HEK293 (cell line): ENCODE measurements at regions not wholly inside any gene's neighbourhood (a gene's known extent, or its start where the extent isn't known, plus 50 kb on each side); places are given as distances from the start of the nearest gene placed in this dataset.

Experiments used
- EGR2 ChIP-seq: fragments of 450-650 bp; formaldehyde crosslinking; IDR thresholded peaks from 2 replicates; pipeline ENCODE4 v1.5.1; 2016; ENCODE audit warnings: low read depth, missing biosample characterization, missing genetic modification characterization
- HOXC10 ChIP-seq: sonication (generic); formaldehyde crosslinking; IDR thresholded peaks from 2 replicates; pipeline ENCODE4 v1.8.1; 2023; ENCODE audit warnings: mild to moderate bottlenecking, missing genetic modification reagents
- HOXD13 ChIP-seq: sonication (generic); formaldehyde crosslinking; IDR thresholded peaks from 2 replicates; pipeline ENCODE4 v1.8.0; 2022; ENCODE audit warnings: missing genetic modification reagents, borderline replicate concordance
- OVOL3 ChIP-seq: fragments of 450-650 bp; formaldehyde crosslinking; IDR thresholded peaks from 2 replicates; pipeline ENCODE4 v1.5.1; 2016; ENCODE audit warnings: missing biosample characterization, missing genetic modification characterization
- RBAK ChIP-seq: fragments of 450-650 bp; formaldehyde crosslinking; IDR thresholded peaks from 2 replicates; pipeline ENCODE4 v1.5.1; 2016; ENCODE audit warnings: missing biosample characterization, missing genetic modification characterization
- SCRT1 ChIP-seq: fragments of 450-650 bp; formaldehyde crosslinking; IDR thresholded peaks from 2 replicates; pipeline ENCODE4 v1.5.1; 2016; ENCODE audit warnings: missing biosample characterization, missing genetic modification characterization, borderline replicate concordance
- SP3 ChIP-seq: fragments of 450-650 bp; formaldehyde crosslinking; IDR thresholded peaks from 2 replicates; pipeline ENCODE4 v1.5.1; 2016; ENCODE audit warnings: missing biosample characterization, missing genetic modification characterization
- ZBTB48 ChIP-seq: fragments of 450-650 bp; formaldehyde crosslinking; IDR thresholded peaks from 2 replicates; pipeline ENCODE4 v1.5.1; 2016; ENCODE audit warnings: missing biosample characterization, missing genetic modification characterization
- ZFHX2 ChIP-seq: fragments of 450-650 bp; formaldehyde crosslinking; conservative IDR thresholded peaks from 2 replicates; pipeline ENCODE4 v1.5.1; 2016; ENCODE audit warnings: missing biosample characterization, missing genetic modification characterization
- ZNF146 ChIP-seq: fragments of 450-650 bp; formaldehyde crosslinking; IDR thresholded peaks from 2 replicates; pipeline ENCODE4 v1.5.1; 2016; ENCODE audit warnings: missing biosample characterization, missing genetic modification characterization
- ZNF366 ChIP-seq: fragments of 450-650 bp; formaldehyde crosslinking; conservative IDR thresholded peaks from 2 replicates; pipeline ENCODE4 v1.5.1; 2016; ENCODE audit warnings: missing biosample characterization, missing genetic modification characterization
- ZNF514 ChIP-seq: fragments of 450-650 bp; formaldehyde crosslinking; IDR thresholded peaks from 2 replicates; pipeline ENCODE4 v1.5.1; 2016; ENCODE audit warnings: missing biosample characterization, missing genetic modification characterization
- ZNF521 ChIP-seq: fragments of 450-650 bp; formaldehyde crosslinking; IDR thresholded peaks from 2 replicates; pipeline ENCODE4 v1.5.1; 2017; ENCODE audit warnings: missing biosample characterization, mild to moderate bottlenecking, missing genetic modification characterization
- ZNF658 ChIP-seq: fragments of 450-650 bp; formaldehyde crosslinking; IDR thresholded peaks from 2 replicates; pipeline ENCODE4; 2016; ENCODE audit warnings: missing biosample characterization, missing genetic modification characterization
- ZNF664 ChIP-seq: fragments of 450-650 bp; formaldehyde crosslinking; IDR thresholded peaks from 2 replicates; pipeline ENCODE4 v1.5.1; 2016; ENCODE audit warnings: missing biosample characterization, missing genetic modification characterization
- ZNF701 ChIP-seq: fragments of 450-650 bp; formaldehyde crosslinking; IDR thresholded peaks from 2 replicates; pipeline ENCODE4 v1.5.1; 2016; ENCODE audit warnings: missing biosample characterization, missing genetic modification characterization
- ZNF791 ChIP-seq: fragments of 450-650 bp; formaldehyde crosslinking; IDR thresholded peaks from 2 replicates; pipeline ENCODE4 v1.5.1; 2016; ENCODE audit warnings: missing biosample characterization, missing genetic modification characterization
- ZNF837 ChIP-seq: fragments of 450-650 bp; formaldehyde crosslinking; IDR thresholded peaks from 2 replicates; pipeline ENCODE4 v1.5.1; 2016; ENCODE audit warnings: missing biosample characterization, missing genetic modification characterization
- ZNF843 ChIP-seq: fragments of 450-650 bp; formaldehyde crosslinking; IDR thresholded peaks from 2 replicates; pipeline ENCODE4 v1.5.1; 2016; ENCODE audit warnings: missing biosample characterization, missing genetic modification characterization
- TF ChIP-seq, protein P1 (sequence below): fragments of 450-650 bp; formaldehyde crosslinking; IDR thresholded peaks from 2 replicates; pipeline ENCODE4 v1.5.1; 2016; ENCODE audit warnings: missing biosample characterization, missing genetic modification characterization, borderline replicate concordance
- TF ChIP-seq, protein P2 (sequence below): fragments of 450-650 bp; formaldehyde crosslinking; IDR thresholded peaks from 2 replicates; pipeline ENCODE4 v1.5.1; 2016; ENCODE audit warnings: missing biosample characterization, missing genetic modification characterization
- TF ChIP-seq, protein P3 (sequence below): fragments of 450-650 bp; formaldehyde crosslinking; IDR thresholded peaks from 2 replicates; pipeline ENCODE4 v1.5.1; 2016; ENCODE audit warnings: missing biosample characterization, missing genetic modification characterization
- TF ChIP-seq, protein P4 (sequence below): fragments of 450-650 bp; formaldehyde crosslinking; IDR thresholded peaks from 2 replicates; pipeline ENCODE4 v1.5.1; 2016; ENCODE audit warnings: missing biosample characterization, missing genetic modification characterization
- TF ChIP-seq, protein P5 (sequence below): fragments of 450-650 bp; formaldehyde crosslinking; IDR thresholded peaks from 2 replicates; pipeline ENCODE4 v1.5.1; 2016; ENCODE audit warnings: missing biosample characterization, missing genetic modification characterization
- TF ChIP-seq, protein P6 (sequence below): fragments of 450-650 bp; formaldehyde crosslinking; IDR thresholded peaks from 2 replicates; pipeline ENCODE4 v1.5.1; 2016; ENCODE audit warnings: missing biosample characterization, missing genetic modification characterization

DNA sequence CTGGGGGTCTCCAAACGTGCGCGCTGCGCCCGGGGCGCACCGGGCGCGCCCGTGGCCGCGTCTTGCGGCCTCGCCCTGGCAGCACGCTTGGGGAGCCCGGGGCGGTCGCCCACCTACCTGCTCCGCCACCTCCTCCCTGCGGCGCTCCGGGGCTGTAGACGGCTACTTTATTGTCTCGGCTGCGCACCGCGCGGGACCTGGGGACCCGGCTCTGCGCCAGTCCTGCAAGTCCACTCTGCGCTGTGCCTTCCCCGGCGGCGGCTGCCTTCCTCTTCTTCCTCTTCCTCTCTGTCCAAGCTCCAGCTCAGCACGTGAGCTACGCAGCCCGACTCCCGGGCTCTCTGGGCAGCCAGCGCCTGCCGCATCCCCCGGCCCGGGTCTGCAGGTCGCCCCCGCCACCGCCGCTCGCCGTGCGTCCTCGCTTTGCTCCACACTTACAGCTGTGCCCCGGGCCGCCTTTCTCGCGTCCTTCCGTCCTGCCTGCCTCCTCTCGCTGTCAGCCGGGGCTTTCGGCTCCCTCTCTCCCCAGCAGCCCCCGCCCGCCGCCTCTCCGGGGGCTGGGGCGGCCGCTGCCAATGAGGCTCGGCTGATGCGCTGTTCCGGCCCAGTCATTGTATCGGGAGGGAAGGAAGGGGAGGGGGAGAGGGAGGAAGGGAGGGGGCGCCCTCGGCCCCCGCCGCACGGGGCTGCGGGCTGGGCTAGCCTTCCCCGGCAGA, 156.4 kb upstream of the FRMD4B start (continued):
- TF ChIP-seq, protein P1, sequence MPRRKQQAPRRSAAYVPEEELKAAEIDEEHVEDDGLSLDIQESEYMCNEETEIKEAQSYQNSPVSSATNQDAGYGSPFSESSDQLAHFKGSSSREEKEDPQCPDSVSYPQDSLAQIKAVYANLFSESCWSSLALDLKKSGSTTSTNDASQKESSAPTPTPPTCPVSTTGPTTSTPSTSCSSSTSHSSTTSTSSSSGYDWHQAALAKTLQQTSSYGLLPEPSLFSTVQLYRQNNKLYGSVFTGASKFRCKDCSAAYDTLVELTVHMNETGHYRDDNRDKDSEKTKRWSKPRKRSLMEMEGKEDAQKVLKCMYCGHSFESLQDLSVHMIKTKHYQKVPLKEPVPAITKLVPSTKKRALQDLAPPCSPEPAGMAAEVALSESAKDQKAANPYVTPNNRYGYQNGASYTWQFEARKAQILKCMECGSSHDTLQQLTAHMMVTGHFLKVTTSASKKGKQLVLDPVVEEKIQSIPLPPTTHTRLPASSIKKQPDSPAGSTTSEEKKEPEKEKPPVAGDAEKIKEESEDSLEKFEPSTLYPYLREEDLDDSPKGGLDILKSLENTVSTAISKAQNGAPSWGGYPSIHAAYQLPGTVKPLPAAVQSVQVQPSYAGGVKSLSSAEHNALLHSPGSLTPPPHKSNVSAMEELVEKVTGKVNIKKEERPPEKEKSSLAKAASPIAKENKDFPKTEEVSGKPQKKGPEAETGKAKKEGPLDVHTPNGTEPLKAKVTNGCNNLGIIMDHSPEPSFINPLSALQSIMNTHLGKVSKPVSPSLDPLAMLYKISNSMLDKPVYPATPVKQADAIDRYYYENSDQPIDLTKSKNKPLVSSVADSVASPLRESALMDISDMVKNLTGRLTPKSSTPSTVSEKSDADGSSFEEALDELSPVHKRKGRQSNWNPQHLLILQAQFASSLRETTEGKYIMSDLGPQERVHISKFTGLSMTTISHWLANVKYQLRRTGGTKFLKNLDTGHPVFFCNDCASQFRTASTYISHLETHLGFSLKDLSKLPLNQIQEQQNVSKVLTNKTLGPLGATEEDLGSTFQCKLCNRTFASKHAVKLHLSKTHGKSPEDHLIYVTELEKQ, result no peak
- TF ChIP-seq ZNF701 (tag by site-specific recombination), result no peak
- TF ChIP-seq ZNF843 (tag by site-specific recombination), result no peak
- no peak for TF ChIP-seq ZNF664
- TF ChIP-seq, protein P2, sequence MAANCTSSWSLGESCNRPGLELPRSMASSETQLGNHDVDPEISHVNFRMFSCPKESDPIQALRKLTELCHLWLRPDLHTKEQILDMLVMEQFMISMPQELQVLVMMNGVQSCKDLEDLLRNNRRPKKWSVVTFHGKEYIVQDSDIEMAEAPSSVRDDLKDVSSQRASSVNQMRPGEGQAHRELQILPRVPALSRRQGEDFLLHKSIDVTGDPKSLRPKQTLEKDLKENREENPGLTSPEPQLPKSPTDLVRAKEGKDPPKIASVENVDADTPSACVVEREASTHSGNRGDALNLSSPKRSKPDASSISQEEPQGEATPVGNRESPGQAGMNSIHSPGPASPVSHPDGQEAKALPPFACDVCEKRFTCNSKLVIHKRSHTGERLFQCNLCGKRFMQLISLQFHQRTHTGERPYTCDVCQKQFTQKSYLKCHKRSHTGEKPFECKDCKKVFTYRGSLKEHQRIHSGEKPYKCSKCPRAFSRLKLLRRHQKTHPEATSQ, result no peak
- no peak for TF ChIP-seq HOXD13 (CRISPR knock-in tag)
- TF ChIP-seq RBAK, result no peak
- no peak for TF ChIP-seq ZNF521 (tag by site-specific recombination)
- TF ChIP-seq EGR2, result peak; percentile 10; the same call in 1 of the 2 replicates
- TF ChIP-seq, protein P3, sequence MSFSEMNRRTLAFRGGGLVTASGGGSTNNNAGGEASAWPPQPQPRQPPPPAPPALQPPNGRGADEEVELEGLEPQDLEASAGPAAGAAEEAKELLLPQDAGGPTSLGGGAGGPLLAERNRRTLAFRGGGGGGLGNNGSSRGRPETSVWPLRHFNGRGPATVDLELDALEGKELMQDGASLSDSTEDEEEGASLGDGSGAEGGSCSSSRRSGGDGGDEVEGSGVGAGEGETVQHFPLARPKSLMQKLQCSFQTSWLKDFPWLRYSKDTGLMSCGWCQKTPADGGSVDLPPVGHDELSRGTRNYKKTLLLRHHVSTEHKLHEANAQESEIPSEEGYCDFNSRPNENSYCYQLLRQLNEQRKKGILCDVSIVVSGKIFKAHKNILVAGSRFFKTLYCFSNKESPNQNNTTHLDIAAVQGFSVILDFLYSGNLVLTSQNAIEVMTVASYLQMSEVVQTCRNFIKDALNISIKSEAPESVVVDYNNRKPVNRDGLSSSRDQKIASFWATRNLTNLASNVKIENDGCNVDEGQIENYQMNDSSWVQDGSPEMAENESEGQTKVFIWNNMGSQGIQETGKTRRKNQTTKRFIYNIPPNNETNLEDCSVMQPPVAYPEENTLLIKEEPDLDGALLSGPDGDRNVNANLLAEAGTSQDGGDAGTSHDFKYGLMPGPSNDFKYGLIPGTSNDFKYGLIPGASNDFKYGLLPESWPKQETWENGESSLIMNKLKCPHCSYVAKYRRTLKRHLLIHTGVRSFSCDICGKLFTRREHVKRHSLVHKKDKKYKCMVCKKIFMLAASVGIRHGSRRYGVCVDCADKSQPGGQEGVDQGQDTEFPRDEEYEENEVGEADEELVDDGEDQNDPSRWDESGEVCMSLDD (tag by site-specific recombination), result no peak; the same call in 1 of the 2 replicates
- TF ChIP-seq ZNF837, result no peak
- peak; percentile 75 for TF ChIP-seq ZNF366 (tag by site-specific recombination)
- no peak for TF ChIP-seq ZNF658 (tag by site-specific recombination)
- no peak for TF ChIP-seq OVOL3 (tag by site-specific recombination)
- TF ChIP-seq, protein P4, sequence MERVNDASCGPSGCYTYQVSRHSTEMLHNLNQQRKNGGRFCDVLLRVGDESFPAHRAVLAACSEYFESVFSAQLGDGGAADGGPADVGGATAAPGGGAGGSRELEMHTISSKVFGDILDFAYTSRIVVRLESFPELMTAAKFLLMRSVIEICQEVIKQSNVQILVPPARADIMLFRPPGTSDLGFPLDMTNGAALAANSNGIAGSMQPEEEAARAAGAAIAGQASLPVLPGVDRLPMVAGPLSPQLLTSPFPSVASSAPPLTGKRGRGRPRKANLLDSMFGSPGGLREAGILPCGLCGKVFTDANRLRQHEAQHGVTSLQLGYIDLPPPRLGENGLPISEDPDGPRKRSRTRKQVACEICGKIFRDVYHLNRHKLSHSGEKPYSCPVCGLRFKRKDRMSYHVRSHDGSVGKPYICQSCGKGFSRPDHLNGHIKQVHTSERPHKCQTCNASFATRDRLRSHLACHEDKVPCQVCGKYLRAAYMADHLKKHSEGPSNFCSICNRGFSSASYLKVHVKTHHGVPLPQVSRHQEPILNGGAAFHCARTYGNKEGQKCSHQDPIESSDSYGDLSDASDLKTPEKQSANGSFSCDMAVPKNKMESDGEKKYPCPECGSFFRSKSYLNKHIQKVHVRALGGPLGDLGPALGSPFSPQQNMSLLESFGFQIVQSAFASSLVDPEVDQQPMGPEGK, result peak; percentile 82
- peak; percentile 59; the same call in 1 of the 2 replicates for TF ChIP-seq SP3
- TF ChIP-seq ZBTB48, result peak; percentile 20; the same call in 1 of the 2 replicates
- TF ChIP-seq ZNF791 (tag by site-specific recombination), result no peak
- no peak for TF ChIP-seq SCRT1 (tag by site-specific recombination)
- TF ChIP-seq ZNF146 (tag by site-specific recombination), result no peak
- TF ChIP-seq ZNF514 (tag by site-specific recombination), result no peak
- TF ChIP-seq HOXC10 (CRISPR knock-in tag), result no peak
- TF ChIP-seq ZFHX2 (tag by site-specific recombination), result peak; percentile 34; the same call in 1 of the 2 replicates
- TF ChIP-seq, protein P5, sequence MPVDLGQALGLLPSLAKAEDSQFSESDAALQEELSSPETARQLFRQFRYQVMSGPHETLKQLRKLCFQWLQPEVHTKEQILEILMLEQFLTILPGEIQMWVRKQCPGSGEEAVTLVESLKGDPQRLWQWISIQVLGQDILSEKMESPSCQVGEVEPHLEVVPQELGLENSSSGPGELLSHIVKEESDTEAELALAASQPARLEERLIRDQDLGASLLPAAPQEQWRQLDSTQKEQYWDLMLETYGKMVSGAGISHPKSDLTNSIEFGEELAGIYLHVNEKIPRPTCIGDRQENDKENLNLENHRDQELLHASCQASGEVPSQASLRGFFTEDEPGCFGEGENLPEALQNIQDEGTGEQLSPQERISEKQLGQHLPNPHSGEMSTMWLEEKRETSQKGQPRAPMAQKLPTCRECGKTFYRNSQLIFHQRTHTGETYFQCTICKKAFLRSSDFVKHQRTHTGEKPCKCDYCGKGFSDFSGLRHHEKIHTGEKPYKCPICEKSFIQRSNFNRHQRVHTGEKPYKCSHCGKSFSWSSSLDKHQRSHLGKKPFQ, result no peak
- TF ChIP-seq, protein P6, sequence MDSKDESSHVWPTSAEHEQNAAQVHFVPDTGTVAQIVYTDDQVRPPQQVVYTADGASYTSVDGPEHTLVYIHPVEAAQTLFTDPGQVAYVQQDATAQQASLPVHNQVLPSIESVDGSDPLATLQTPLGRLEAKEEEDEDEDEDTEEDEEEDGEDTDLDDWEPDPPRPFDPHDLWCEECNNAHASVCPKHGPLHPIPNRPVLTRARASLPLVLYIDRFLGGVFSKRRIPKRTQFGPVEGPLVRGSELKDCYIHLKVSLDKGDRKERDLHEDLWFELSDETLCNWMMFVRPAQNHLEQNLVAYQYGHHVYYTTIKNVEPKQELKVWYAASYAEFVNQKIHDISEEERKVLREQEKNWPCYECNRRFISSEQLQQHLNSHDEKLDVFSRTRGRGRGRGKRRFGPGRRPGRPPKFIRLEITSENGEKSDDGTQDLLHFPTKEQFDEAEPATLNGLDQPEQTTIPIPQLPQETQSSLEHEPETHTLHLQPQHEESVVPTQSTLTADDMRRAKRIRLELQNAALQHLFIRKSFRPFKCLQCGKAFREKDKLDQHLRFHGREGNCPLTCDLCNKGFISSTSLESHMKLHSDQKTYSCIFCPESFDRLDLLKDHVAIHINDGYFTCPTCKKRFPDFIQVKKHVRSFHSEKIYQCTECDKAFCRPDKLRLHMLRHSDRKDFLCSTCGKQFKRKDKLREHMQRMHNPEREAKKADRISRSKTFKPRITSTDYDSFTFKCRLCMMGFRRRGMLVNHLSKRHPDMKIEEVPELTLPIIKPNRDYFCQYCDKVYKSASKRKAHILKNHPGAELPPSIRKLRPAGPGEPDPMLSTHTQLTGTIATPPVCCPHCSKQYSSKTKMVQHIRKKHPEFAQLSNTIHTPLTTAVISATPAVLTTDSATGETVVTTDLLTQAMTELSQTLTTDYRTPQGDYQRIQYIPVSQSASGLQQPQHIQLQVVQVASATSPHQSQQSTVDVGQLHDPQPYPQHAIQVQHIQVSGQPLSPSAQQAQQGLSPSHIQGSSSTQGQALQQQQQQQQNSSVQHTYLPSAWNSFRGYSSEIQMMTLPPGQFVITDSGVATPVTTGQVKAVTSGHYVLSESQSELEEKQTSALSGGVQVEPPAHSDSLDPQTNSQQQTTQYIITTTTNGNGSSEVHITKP (tag by site-specific recombination), result peak; percentile 38
